ENCODE measurements at regions not wholly inside any gene's neighbourhood (a gene's known extent, or its start where the extent isn't known, plus 50 kb on each side); places are given as distances from the start of the nearest gene placed in this dataset.

DNA sequence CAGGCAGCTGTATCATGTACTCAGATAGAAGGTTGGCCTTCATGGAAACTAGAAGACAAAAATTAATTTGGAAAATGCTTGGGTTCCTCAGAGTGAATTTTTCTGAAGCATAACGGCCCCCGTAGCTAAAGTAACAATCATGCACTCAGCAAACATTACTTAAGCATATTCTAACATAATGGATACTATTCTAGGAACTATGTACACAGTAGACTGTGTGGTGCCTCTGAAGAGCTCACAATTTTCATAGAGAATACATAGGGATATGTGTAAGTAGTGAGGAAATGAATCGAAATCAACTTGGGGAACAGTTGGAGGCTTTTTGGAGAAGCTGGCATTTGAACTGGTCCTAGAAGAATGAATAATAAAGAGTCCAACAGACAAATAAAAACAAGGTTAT lies 1045.0 kb downstream of the GLUD2 start:
- TF ChIP-seq RAD21 (IDR thresholded peaks at IDR 0.05; ENCODE audit: low read depth), result no peak
- no peak for TF ChIP-seq NFIC (IDR thresholded peaks at IDR 0.05)
- TF ChIP-seq TAF1 (IDR thresholded peaks at IDR 0.05; ENCODE audit: low read depth), result no peak
- TF ChIP-seq YY1 (IDR thresholded peaks at IDR 0.05; ENCODE audit: low read depth), result no peak
- no peak for TF ChIP-seq TEAD4 (IDR thresholded peaks at IDR 0.05)
- TF ChIP-seq ZBTB7A (IDR thresholded peaks at IDR 0.05; ENCODE audit: low read depth), result no peak
- TF ChIP-seq EP300 (IDR thresholded peaks at IDR 0.05; ENCODE audit: borderline replicate concordance), result no peak
- no peak for TF ChIP-seq CEBPB (IDR thresholded peaks at IDR 0.05)
- TF ChIP-seq FOXM1 (IDR thresholded peaks at IDR 0.05; ENCODE audit: borderline replicate concordance, low read depth), result no peak
- no peak for TF ChIP-seq TCF12 (IDR thresholded peaks at IDR 0.05; ENCODE audit: low read depth)

DNA sequence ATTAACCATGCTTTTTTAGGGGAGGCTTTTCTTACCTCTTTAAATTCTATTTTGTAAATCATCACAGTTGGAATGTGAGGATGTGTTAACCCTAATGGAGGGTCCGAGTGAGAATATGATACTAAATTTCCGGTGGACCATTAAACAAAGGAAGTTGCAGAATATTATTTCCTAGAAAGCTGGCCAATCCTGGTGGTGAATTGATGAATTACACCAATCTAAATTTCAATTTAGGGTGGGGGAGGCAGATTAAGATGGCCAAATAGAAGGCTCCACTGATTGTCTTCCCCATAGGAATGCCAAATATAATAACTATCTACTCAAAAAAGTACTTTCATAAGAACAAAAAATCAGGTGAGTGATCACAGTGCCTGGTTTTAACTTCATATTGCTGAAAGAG lies 1045.6 kb downstream of the GLUD2 start:
- TF ChIP-seq TCF12 (IDR thresholded peaks at IDR 0.05; ENCODE audit: low read depth) (no peak), RAD21 (IDR thresholded peaks at IDR 0.05; ENCODE audit: low read depth) (no peak), NFIC (IDR thresholded peaks at IDR 0.05) (no peak), FOXM1 (IDR thresholded peaks at IDR 0.05; ENCODE audit: borderline replicate concordance, low read depth) (no peak), YY1 (IDR thresholded peaks at IDR 0.05; ENCODE audit: low read depth) (no peak), ZBTB7A (IDR thresholded peaks at IDR 0.05; ENCODE audit: low read depth) (no peak), CEBPB (IDR thresholded peaks at IDR 0.05) (no peak), EGR1 (IDR thresholded peaks at IDR 0.05) (no peak), CREB1 (IDR thresholded peaks at IDR 0.05; ENCODE audit: low read depth) (no peak), EP300 (IDR thresholded peaks at IDR 0.05; ENCODE audit: borderline replicate concordance) (no peak), TEAD4 (IDR thresholded peaks at IDR 0.05) (no peak), TAF1 (IDR thresholded peaks at IDR 0.05; ENCODE audit: low read depth) (no peak)
- TF ChIP-seq, protein P1, sequence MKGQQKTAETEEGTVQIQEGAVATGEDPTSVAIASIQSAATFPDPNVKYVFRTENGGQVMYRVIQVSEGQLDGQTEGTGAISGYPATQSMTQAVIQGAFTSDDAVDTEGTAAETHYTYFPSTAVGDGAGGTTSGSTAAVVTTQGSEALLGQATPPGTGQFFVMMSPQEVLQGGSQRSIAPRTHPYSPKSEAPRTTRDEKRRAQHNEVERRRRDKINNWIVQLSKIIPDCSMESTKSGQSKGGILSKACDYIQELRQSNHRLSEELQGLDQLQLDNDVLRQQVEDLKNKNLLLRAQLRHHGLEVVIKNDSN (IDR thresholded peaks at IDR 0.05), result no peak
- TF ChIP-seq, protein P2, sequence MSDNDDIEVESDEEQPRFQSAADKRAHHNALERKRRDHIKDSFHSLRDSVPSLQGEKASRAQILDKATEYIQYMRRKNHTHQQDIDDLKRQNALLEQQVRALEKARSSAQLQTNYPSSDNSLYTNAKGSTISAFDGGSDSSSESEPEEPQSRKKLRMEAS (IDR thresholded peaks at IDR 0.05), result no peak
- TF ChIP-seq, protein P3, sequence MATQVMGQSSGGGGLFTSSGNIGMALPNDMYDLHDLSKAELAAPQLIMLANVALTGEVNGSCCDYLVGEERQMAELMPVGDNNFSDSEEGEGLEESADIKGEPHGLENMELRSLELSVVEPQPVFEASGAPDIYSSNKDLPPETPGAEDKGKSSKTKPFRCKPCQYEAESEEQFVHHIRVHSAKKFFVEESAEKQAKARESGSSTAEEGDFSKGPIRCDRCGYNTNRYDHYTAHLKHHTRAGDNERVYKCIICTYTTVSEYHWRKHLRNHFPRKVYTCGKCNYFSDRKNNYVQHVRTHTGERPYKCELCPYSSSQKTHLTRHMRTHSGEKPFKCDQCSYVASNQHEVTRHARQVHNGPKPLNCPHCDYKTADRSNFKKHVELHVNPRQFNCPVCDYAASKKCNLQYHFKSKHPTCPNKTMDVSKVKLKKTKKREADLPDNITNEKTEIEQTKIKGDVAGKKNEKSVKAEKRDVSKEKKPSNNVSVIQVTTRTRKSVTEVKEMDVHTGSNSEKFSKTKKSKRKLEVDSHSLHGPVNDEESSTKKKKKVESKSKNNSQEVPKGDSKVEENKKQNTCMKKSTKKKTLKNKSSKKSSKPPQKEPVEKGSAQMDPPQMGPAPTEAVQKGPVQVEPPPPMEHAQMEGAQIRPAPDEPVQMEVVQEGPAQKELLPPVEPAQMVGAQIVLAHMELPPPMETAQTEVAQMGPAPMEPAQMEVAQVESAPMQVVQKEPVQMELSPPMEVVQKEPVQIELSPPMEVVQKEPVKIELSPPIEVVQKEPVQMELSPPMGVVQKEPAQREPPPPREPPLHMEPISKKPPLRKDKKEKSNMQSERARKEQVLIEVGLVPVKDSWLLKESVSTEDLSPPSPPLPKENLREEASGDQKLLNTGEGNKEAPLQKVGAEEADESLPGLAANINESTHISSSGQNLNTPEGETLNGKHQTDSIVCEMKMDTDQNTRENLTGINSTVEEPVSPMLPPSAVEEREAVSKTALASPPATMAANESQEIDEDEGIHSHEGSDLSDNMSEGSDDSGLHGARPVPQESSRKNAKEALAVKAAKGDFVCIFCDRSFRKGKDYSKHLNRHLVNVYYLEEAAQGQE (IDR thresholded peaks at IDR 0.05; ENCODE audit: low read depth), result no peak

DNA sequence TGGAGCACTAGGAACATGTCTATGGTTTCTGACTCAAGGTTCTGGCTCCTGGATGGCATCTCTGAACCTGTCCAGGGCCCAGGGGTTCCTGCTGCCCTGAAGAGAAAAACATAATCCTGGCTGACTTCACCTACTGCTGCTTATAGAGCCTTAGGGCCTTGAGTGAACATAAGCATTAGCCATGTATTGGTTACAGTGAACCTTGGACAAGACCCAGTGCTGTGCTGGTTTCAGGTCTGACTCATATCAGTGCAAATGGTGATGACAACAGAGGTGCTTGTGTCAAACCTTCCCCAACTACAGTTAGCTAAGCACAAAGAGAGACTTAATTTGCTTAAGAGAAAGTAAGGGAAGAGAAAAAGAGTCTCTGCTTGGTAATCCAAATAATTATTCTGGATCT lies 1047.2 kb downstream of the GLUD2 start:
- no peak for TF ChIP-seq TEAD4 (IDR thresholded peaks at IDR 0.05)
- TF ChIP-seq CEBPB (IDR thresholded peaks at IDR 0.05), result no peak
- no peak for TF ChIP-seq EGR1 (IDR thresholded peaks at IDR 0.05)
- TF ChIP-seq EP300 (IDR thresholded peaks at IDR 0.05; ENCODE audit: borderline replicate concordance), result no peak
- TF ChIP-seq ZBTB7A (IDR thresholded peaks at IDR 0.05; ENCODE audit: low read depth), result no peak
- TF ChIP-seq NFIC (IDR thresholded peaks at IDR 0.05), result no peak
- TF ChIP-seq, protein P3 (IDR thresholded peaks at IDR 0.05; ENCODE audit: low read depth), result no peak
- no peak for TF ChIP-seq CREB1 (IDR thresholded peaks at IDR 0.05; ENCODE audit: low read depth)
- no peak for TF ChIP-seq TAF1 (IDR thresholded peaks at IDR 0.05; ENCODE audit: low read depth)
- TF ChIP-seq, protein P1 (IDR thresholded peaks at IDR 0.05), result no peak
- no peak for TF ChIP-seq TCF12 (IDR thresholded peaks at IDR 0.05; ENCODE audit: low read depth)
- no peak for TF ChIP-seq YY1 (IDR thresholded peaks at IDR 0.05; ENCODE audit: low read depth)
- TF ChIP-seq, protein P2 (IDR thresholded peaks at IDR 0.05), result no peak
- TF ChIP-seq FOXM1 (IDR thresholded peaks at IDR 0.05; ENCODE audit: borderline replicate concordance, low read depth), result no peak
- no peak for TF ChIP-seq RAD21 (IDR thresholded peaks at IDR 0.05; ENCODE audit: low read depth)

DNA sequence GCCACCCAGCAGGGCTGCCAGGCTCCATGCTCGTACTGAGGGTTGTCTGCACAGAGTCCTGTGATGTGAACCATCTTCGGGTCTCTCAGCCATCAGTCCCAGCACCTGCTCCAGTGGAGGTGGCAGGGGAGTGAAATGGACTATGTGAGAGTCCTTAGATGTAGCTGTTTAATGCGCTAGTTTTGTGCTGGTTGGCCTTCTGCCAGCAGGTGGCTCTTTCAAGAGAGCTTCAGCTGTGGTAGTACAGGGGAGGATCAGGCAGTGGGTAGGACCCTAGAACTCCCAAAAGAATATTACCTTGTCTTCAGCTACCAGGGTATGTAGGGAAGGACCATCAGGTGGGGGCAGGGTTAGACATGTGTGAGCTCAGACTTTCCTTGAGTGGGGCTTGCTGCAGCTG lies 1066.0 kb downstream of the GLUD2 start:
- no peak for TF ChIP-seq RAD21 (IDR thresholded peaks at IDR 0.05; ENCODE audit: low read depth)
- TF ChIP-seq CEBPB (IDR thresholded peaks at IDR 0.05), result no peak
- TF ChIP-seq EP300 (IDR thresholded peaks at IDR 0.05; ENCODE audit: borderline replicate concordance), result no peak
- TF ChIP-seq YY1 (IDR thresholded peaks at IDR 0.05; ENCODE audit: low read depth), result no peak
- TF ChIP-seq CREB1 (IDR thresholded peaks at IDR 0.05; ENCODE audit: low read depth), result no peak
- TF ChIP-seq TAF1 (IDR thresholded peaks at IDR 0.05; ENCODE audit: low read depth), result no peak
- TF ChIP-seq TCF12 (IDR thresholded peaks at IDR 0.05; ENCODE audit: low read depth), result no peak
- TF ChIP-seq NFIC (IDR thresholded peaks at IDR 0.05), result no peak

DNA sequence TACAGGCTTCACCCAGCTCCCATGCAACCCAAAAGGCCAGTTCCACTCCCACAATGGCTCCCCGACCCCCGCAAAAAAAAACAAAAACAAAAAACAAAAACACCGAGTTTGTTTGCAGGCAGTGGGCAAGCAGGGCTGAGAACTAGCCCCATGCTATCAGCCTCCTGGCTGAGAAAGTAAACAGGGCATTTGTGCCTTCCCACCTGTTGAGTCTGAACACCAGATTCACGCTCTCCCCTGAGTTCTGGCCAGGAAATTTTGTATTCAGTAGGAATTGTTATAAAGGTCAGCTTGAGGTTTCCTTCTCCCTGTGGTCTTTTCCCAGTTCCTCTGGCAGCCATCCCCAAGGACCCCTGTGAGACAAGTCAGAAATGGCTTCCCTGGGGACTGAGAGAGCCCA lies 1066.5 kb downstream of the GLUD2 start:
- no peak for TF ChIP-seq TAF1 (IDR thresholded peaks at IDR 0.05; ENCODE audit: low read depth)
- no peak for TF ChIP-seq ZBTB7A (IDR thresholded peaks at IDR 0.05; ENCODE audit: low read depth)
- TF ChIP-seq TCF12 (IDR thresholded peaks at IDR 0.05; ENCODE audit: low read depth), result no peak
- no peak for TF ChIP-seq TEAD4 (IDR thresholded peaks at IDR 0.05)
- TF ChIP-seq EP300 (IDR thresholded peaks at IDR 0.05; ENCODE audit: borderline replicate concordance), result no peak
- no peak for TF ChIP-seq RAD21 (IDR thresholded peaks at IDR 0.05; ENCODE audit: low read depth)
- TF ChIP-seq YY1 (IDR thresholded peaks at IDR 0.05; ENCODE audit: low read depth), result no peak

DNA sequence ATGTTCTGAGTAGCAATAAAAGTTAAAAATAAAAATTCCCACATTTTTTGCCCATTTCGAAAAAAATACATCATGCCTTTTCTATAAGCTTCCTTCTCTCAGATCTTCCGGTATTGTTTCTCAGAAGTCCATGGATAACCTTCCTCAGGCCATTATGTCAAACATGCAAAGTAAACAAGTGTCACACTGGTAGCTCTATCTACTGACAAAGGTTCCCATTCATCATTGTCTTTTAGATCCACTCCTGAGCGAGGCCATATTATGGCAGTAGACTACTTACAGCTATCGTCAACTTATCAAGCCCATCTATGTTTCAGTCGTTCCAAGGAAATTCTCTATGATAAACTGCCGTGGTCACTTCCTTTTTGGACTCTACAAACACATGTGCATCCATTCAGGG lies 1068.2 kb downstream of the GLUD2 start:
- TF ChIP-seq, protein P3 (IDR thresholded peaks at IDR 0.05; ENCODE audit: low read depth), result no peak
- TF ChIP-seq, protein P2 (IDR thresholded peaks at IDR 0.05), result no peak
- TF ChIP-seq, protein P1 (IDR thresholded peaks at IDR 0.05), result no peak
- TF ChIP-seq CEBPB (IDR thresholded peaks at IDR 0.05) (no peak), NFIC (IDR thresholded peaks at IDR 0.05) (no peak), TAF1 (IDR thresholded peaks at IDR 0.05; ENCODE audit: low read depth) (no peak), CREB1 (IDR thresholded peaks at IDR 0.05; ENCODE audit: low read depth) (no peak), TCF12 (IDR thresholded peaks at IDR 0.05; ENCODE audit: low read depth) (no peak), FOXM1 (IDR thresholded peaks at IDR 0.05; ENCODE audit: borderline replicate concordance, low read depth) (no peak), TEAD4 (IDR thresholded peaks at IDR 0.05) (no peak)
